Small intestine (tissue), 7 donors: ENCODE measurements at regions not wholly inside any gene's neighbourhood (a gene's known extent, or its start where the extent isn't known, plus 50 kb on each side); places are given as distances from the start of the nearest gene placed in this dataset.

Source experiments
- DNase-seq, 2 donors: peaks; one replicate each; pipeline versions ENCODE4 v3.0.0 to v3.0.0-alpha.2; 2013
- FAIRE-seq: peaks from 2 replicates; lab custom pipeline; 2012; peaks lifted over from hg19 to GRCh38; lab: Jason Lieb, UNC
- H3K27ac ChIP-seq, 3 donors: one replicate each; pipeline ENCODE4 v1.5.1; 2013; ENCODE audit warnings: low read length in 2 of 3, mild to moderate bottlenecking in 2 of 3, control low read depth in 1 of 3, inconsistent platforms in 1 of 3, low read depth in 1 of 3, moderate library complexity in 1 of 3
- H3K27me3 ChIP-seq, 3 donors: one replicate each; pipeline ENCODE4 v1.6.1; 2013; ENCODE audit warnings: low read length in 3 of 3, inconsistent platforms in 1 of 3; ENCODE audit not compliant: control insufficient read depth in 3 of 3, insufficient read depth in 3 of 3
- H3K36me3 ChIP-seq, 3 donors: one replicate each; pipeline ENCODE4 v1.6.1; 2013; ENCODE audit warnings: low read length in 3 of 3, inconsistent platforms in 1 of 3, low read depth in 1 of 3, mild to moderate bottlenecking in 1 of 3, moderate library complexity in 1 of 3; ENCODE audit not compliant: control insufficient read depth in 3 of 3, insufficient read depth in 2 of 3
- H3K4me1 ChIP-seq, 3 donors: one replicate each; pipeline ENCODE4 v1.6.1; 2013; ENCODE audit warnings: low read length in 2 of 3, inconsistent platforms in 1 of 3, low read depth in 1 of 3, mild to moderate bottlenecking in 1 of 3, moderate library complexity in 1 of 3; ENCODE audit not compliant: control insufficient read depth in 3 of 3, insufficient read depth in 2 of 3
- H3K4me3 ChIP-seq, 3 donors: one replicate each; pipeline ENCODE4 v1.5.1; 2013; ENCODE audit warnings: low read length in 3 of 3, control low read depth in 1 of 3, inconsistent platforms in 1 of 3, low read depth in 1 of 3, mild to moderate bottlenecking in 1 of 3, moderate library complexity in 1 of 3
- H3K9me3 ChIP-seq, 2 donors: one replicate each; pipeline ENCODE4 v1.6.1; 2013; ENCODE audit warnings: low read depth in 1 of 2, low read length in 1 of 2; ENCODE audit not compliant: control insufficient read depth in 2 of 2, insufficient read depth in 1 of 2
- WGBS, 3 donors: extraction: QIAGEN DNeasy Blood & Tissue Kit; methylation state at CpG; one replicate each; pipeline ENCODE4 v1.1.7; 2013; 5-methylcytosine and 5-hydroxymethylcytosine counted together
- donor health status: healthy with polysubstance abuse.
- donor health status: control.
- donor health status: control.
- donor health status: Bipolar disorder and iron deficiency.
- donor health status: healthy.

GRCh38 chr14:100394886-100395672 lies 71.9 kb downstream of the SLC25A47 start:
- H3K4me3 ChIP-seq: no peak overlapping the region
- no peak overlapping the region for H3K27ac ChIP-seq
- no peak for FAIRE-seq
- H3K27me3 ChIP-seq: no peaks in the 10 kb centered on the region
- no peak for DNase-seq
- peaks cover 6 to 39% (median 10%) of the 10 kb centered on the region in 3 donors for H3K4me1 ChIP-seq
- H3K9me3 ChIP-seq: no peaks in the 10 kb centered on the region
- peaks cover 0 to 3% (median 0%) of the 10 kb centered on the region in 3 donors for H3K36me3 ChIP-seq
- 89 to 93% (median 92%) methylated on average over 14 of the region's 14 CpGs for WGBS, 3 donors

DNA sequence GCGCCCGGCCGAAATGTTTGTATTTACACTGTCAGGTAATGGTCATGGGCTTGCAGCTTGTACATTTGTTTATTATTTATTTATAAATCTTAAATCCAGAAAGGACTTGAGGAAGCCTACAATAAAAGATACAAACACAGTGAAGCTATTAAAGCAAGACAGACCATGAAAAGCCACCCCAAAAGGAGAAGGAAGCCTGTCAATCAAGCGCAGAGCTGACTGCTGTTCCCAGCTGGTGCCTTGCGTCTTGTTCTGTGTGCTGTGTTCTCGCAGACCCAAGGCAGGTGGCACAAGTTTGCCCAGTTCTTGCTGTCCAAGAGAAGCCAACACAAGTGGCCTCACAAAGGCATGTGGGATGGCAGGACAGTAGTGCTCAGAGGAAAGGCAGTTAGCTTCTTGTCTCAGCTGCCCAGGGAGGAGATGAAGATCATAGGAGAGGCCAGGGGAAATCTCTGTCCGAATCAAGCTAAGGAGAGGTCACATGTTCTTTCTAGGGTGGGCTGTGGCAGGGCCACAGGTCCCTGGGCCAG lies 73.2 kb downstream of the SLC25A47 start:
- Histone ChIP-seq H3K4me3 (no peak overlapping the region), H3K36me3 (peaks cover 0 to 3% (median 0%) of the 10 kb centered on the region in 3 donors), H3K27me3 (no peaks in the 10 kb centered on the region), H3K9me3 (no peaks in the 10 kb centered on the region), H3K4me1 (peaks cover 2 to 27% (median 4%) of the 10 kb centered on the region in 3 donors), H3K27ac (no peak overlapping the region)
- FAIRE-seq: no peak
- DNase-seq: no peak
- WGBS, 3 donors: 94 to 96% (median 94%) methylated on average over 7 of the region's 7 CpGs

- no peak overlapping the region for H3K4me3 ChIP-seq
- no peak overlapping the region for H3K27ac ChIP-seq
- 84 to 95% (median 86%) methylated on average over 8 of the region's 8 CpGs for WGBS, 3 donors
- no peaks in the 10 kb centered on the region for H3K27me3 ChIP-seq
- peaks cover 0 to 3% (median 0%) of the 10 kb centered on the region in 3 donors for H3K36me3 ChIP-seq
- H3K4me1 ChIP-seq: peaks cover 2 to 24% (median 4%) of the 10 kb centered on the region in 3 donors
- DNase-seq: no peak
- H3K9me3 ChIP-seq: no peaks in the 10 kb centered on the region
- no peak for FAIRE-seq
Measured at GRCh38 chr14:100397005-100397404, 73.9 kb downstream of the SLC25A47 start.

DNA sequence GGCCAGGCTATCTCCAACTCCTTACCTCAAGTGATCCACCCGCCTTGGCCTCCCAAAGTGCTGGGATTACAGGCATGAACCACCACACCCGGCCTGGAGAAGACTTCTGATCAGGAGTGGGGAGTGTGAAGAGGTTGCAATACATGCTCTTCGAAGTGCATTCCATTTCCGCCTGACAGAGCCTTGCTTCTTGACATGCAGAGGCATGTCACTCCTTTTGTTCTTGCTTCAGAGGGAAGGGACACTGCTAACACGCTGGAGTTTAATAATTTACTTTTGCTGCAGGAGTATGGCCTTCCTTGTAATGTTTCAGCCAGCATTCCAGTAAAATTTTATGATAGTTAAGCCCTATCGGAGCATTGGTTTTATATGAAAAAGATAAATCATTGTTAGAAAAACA lies 74.9 kb downstream of the SLC25A47 start:
- peaks cover 0 to 23% (median 2%) of the 10 kb centered on the region in 3 donors for H3K4me1 ChIP-seq
- peak overlapping the region; percentile 51 to 62 (median 52) for H3K27ac ChIP-seq

DNA sequence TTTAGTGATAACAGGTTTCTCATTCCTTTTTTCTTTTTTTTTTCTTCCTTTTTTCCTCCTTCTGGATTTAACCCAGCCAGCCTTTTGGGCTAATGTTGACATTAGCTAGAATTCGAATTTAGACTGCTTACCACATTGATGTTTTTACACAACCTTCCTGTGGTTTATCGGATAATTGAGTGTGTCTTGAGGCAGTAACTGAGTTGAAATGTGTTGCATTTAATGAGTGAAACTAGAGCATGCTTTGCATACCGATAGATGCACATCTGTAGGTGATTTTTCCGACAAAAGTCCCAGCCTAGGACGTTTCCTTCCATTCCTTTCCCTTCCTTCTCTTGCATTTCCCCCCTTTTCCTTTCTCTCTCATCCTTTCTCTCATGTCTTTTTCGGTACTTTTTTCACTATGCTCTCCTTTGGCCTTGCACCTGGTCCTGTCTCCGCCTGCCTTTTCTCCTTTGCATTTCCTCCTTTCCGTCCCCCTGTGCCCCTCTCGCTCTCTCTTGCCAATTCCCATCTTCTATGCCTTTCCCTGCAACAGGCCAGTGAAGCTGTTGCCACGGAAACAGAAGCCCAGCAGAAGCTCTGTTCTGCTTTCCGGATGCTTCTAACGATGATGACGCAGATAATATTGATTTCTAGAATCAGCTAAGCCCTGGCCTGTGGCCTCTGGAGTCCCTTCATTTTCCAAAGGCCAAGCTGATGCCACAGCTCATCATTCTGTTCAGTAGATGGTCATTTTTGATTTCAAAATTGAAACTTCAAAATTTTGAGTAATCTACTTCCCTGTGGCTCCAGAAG lies 76.1 kb downstream of the SLC25A47 start:
- peaks cover 0 to 4% (median 0%) of the 10 kb centered on the region in 3 donors for H3K36me3 ChIP-seq
- no peak for DNase-seq
- no peak for FAIRE-seq

More for the DNA sequence above, 74.9 kb downstream of the SLC25A47 start:
- H3K27me3 ChIP-seq: no peaks in the 10 kb centered on the region
- FAIRE-seq (no peak), DNase-seq (peak; percentile 82)
- WGBS, 3 donors: 25 to 71% (median 53%) methylated on average over 6 of the region's 6 CpGs
- no peaks in the 10 kb centered on the region for H3K9me3 ChIP-seq
- H3K36me3 ChIP-seq: peaks cover 0 to 3% (median 0%) of the 10 kb centered on the region in 3 donors
- no peak overlapping the region for H3K4me3 ChIP-seq

GRCh38 chr14:100400115-100400514 lies 77.0 kb downstream of the SLC25A47 start:
- Histone ChIP-seq H3K4me3 (no peak overlapping the region), H3K36me3 (peaks cover 0 to 8% (median 0%) of the 10 kb centered on the region in 3 donors), H3K27ac (peak overlapping the region in 1 of 3 donors; percentile 11), H3K9me3 (no peaks in the 10 kb centered on the region), H3K4me1 (peaks cover 0 to 35% (median 11%) of the 10 kb centered on the region in 3 donors), H3K27me3 (no peaks in the 10 kb centered on the region)
- FAIRE-seq: no peak
- peak in 1 of 2 donors; percentile 56 for DNase-seq
- WGBS, 3 donors: 34 to 71% (median 46%) methylated on average over 5 of the region's 5 CpGs

More for the DNA sequence above, 76.1 kb downstream of the SLC25A47 start:
- no peaks in the 10 kb centered on the region for H3K9me3 ChIP-seq
- H3K4me3 ChIP-seq: no peak overlapping the region
- peak overlapping the region in 1 of 3 donors; percentile 62 for H3K27ac ChIP-seq
- WGBS, 3 donors: 82 to 86% (median 84%) methylated on average over 13 of the region's 13 CpGs
- H3K27me3 ChIP-seq: no peaks in the 10 kb centered on the region
- peaks cover 0 to 29% (median 6%) of the 10 kb centered on the region in 3 donors for H3K4me1 ChIP-seq

DNA sequence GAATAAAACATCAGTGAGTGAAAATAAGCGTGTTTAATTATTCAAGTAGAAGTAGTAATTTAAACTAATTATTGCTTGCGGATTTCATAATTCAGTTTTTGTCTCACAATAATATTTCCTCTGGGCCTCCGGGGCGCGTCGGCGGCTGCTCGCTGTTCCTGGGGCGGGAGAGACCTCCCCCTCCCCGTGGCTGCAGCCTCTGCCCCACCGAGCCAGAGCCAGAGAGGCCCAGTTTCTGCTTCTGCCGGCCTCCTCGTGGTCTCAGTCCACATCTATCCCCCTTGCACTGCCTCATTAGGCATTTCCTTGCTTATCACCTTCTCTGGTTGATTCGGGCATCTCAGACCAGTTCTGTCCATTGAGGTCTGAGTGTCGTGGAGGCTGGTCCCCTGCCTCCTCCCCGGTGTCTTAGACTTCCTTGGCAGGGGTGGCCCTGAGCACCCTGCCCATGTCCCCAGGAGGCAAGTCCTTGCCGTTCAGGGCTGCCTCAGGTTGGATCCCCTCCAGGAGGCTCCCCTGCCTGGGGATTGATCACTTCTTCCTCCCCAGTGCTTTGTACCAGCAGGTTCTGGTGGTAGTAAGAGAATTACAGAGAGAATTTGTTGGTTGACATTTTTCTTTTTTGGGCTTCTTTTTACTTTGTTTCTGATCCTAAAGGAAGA lies 78.0 kb downstream of the SLC25A47 start:
- no peaks in the 10 kb centered on the region for H3K27me3 ChIP-seq

More for the DNA sequence above, 78.0 kb downstream of the SLC25A47 start:
- Histone ChIP-seq H3K9me3 (no peaks in the 10 kb centered on the region), H3K4me3 (no peak overlapping the region), H3K27ac (no peak overlapping the region), H3K36me3 (peaks cover 0 to 8% (median 0%) of the 10 kb centered on the region in 3 donors), H3K4me1 (peaks cover 3 to 45% (median 19%) of the 10 kb centered on the region in 3 donors)
- FAIRE-seq: no peak
- DNase-seq: no peak
- WGBS, 3 donors: 89 to 91% (median 90%) methylated on average over 17 of the region's 17 CpGs
